NCI-H2227 treated with DMSO at 0.1 percent for 48 hours (cell line): ENCODE measurements at regions not wholly inside any gene's neighbourhood (a gene's known extent, or its start where the extent isn't known, plus 50 kb on each side); places are given as distances from the start of the nearest gene placed in this dataset.
"Not testable (repeated sequence)": the region's sequence is repeated elsewhere in the genome, so short reads cannot be mapped to it uniquely, and the experiment has no call there.

ENCODE experiments used
- DNase-seq: peaks from one replicate; lab custom pipeline; 2025; lab: John Stamatoyannopoulos, UW

DNA sequence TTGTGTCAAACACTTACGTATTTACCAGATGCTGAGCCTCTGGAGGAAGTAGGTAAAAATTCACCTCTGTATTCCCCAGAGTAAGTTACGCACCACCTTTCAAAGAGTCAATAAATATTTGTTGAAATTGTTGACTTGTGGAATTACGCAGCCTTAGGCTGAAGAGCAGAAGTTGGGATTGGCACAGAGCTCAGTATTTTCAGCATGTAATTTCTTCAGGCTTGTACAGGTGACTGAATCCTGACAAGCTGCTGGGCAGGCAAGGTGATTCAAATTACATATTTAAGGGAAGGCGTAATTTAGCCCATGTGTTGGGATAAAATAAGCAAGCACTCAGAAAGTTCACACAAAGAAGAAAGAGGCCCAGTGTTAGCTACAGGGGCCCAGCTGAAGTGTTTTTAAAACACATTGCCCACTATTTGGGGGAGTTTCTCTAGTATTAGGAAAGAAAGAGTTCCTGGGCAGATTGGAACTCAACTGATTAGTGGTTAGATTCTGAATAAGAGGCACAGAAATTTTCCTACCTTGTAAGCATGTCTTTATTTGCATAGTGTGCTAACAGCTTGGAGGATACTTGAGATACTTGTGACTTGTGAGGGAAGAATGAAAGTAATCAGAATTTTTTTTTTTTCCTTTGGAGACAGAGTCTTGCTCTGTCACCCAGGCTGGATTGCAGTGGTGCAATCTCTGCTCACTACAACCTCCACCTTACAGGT lies 165.3 kb upstream of the FBXL7 start:
- DNase-seq = no peak

- DNase-seq = no peak
Observed at GRCh38 chr5:15333091-15333490, 166.9 kb upstream of the FBXL7 start.

- no peak for DNase-seq
Observed at GRCh38 chr5:15326932-15327331, 173.0 kb upstream of the FBXL7 start.

- no peak for DNase-seq
Observed at GRCh38 chr5:15326471-15326870, 173.5 kb upstream of the FBXL7 start.

- DNase-seq = no peak
Observed at GRCh38 chr5:15322421-15322820, 177.6 kb upstream of the FBXL7 start.

DNA sequence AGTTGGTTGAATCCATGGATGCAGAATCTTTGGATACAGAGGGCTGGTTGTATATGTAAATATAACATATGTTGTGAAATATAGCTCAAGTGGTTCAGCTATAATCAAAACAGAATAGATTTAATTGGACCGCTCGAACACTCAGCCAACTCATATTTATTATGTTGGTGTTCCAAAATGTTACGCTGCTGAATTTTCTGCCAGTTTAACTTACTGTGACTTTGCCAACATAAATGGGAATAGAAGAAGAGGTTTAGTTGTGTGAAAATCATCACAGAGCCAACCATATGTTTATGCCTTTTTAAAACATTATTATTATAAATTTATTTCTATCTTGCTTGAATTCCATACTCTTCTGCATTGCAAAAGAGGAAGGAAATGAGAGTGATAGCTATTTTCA lies 178.2 kb upstream of the FBXL7 start:
- no peak for DNase-seq

DNA sequence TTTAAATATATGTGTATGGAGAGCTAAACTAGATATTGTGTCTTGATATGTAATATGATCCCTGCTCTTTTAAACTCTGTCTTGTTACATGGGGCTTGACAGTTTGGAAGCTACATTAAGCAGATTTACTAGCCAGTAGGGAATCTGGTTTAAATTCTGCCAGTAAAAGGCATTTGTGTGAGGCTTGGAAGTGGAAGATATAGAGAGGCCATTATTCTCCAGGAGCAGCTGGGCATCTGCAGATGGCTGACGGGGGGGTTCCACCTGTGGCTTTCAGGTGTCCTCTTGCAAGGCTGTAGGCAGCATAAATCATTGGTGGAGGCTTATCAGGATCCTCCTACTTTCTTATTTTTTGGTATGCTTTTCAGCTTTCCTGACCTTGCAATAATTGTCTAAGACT lies 179.1 kb upstream of the FBXL7 start:
- no peak for DNase-seq

DNA sequence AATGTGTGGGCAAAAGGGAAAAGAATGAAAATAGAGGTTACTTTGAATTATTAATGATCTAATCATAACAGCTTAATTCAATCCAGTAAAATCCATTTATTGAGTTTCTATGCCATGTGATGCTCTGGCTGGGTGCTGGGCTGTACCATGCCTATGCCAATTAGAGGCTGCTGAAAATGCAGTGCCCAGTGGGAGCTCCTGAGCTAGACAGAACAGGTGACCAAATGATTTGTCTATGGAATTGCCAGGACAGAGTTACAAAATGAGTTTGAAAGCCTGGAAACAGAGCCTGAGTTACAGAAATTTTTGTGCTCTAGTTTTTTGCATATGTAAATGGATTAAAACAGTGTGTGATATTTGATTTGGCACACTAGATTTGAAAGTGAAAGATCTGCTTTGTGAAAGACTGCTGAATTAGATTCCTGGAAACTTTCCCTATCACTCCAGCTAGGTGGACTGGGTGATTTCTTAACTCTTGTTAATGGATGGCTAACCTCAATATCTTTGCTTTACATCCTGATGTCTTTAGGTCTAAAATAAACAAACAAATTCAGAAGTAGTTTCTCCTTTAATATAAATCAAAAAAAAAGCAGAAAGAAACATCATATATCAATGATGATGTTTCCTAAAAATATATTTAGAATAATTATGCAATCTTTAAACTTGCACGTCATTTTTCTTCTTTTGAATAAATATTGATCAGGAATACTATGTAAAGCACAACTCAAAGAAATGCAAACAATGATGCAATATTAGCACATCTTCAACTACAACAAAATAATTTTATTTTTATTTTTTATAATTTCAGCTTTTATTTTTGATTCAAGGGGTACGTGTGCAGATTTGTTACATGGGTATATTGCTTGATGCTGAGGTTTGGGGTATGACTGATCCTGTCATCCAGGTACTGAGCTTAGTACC lies 194.8 kb upstream of the FBXL7 start:
- no peak for DNase-seq

GRCh38 chr5:15304066-15304731 lies 195.8 kb upstream of the FBXL7 start:
- DNase-seq = no peak

- DNase-seq = no peak
Observed at GRCh38 chr5:15300141-15300540, 199.8 kb upstream of the FBXL7 start.

- no peak for DNase-seq
Observed at GRCh38 chr5:15290953-15291352, 209.0 kb upstream of the FBXL7 start.

GRCh38 chr5:15286650-15287049 lies 213.3 kb upstream of the FBXL7 start:
- no peak for DNase-seq

GRCh38 chr5:15285901-15286583 lies 213.9 kb upstream of the FBXL7 start:
- no peak for DNase-seq

DNA sequence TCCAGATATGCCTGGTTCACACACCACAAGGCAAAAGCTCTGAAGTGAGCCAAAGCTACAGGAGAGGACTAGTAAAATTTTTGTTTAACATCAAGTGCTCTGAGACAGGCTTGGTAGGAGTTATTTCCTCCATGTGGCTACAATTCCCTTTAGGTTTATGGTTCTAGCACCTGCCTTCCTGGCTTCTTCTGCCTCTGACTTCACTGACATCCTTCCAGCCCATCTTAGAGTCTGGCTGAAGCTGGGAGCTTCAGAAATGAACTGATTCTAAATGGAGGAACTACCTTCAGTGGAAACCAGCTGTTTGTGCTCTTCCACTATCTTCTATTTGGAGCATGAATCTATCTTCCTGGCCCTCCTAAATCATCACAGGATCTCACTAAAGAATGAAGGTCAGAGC lies 215.3 kb upstream of the FBXL7 start:
- DNase-seq = no peak

DNA sequence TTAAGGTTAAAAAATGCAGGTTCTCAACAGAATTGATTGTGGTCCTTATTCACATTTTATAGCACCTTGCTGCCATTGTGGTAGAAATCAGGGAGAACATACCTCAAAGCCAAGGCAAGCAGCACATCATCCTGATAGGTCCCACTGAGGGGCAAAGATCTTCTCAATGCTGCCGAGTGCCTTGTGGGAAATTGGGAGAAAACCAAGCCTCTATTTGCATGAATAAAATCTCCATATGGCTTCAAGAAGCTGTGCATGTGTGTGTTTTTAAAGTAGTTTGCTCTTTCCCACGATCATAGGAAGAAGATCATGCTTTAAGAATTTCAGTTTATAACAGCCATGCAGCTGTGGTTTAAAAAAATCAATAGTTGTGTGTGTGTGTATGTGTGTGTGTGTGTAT lies 216.9 kb upstream of the FBXL7 start:
- no peak for DNase-seq

GRCh38 chr5:15282611-15283010 lies 217.4 kb upstream of the FBXL7 start:
- no peak for DNase-seq

GRCh38 chr5:15271596-15271995 lies 228.4 kb upstream of the FBXL7 start:
- not testable (repeated sequence) for DNase-seq

DNA sequence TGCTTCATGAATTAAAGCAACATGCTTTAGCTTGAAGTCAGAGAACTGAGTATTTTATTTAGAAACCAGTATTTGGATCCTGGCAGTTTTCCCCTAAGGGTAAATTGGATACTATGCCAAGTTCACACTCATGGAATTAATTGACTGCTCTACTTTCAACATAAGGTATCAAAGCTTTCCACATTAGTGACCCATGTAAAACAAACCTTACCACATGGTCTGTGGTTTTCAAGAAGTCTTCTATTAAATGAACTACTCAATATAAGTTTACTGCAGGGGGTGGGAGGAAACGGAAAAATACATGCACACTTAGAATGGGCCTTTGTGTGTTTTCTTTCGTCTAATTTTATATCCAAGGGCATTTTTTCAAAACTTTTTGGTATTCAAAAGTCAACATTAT lies 232.0 kb upstream of the FBXL7 start:
- DNase-seq = no peak

DNA sequence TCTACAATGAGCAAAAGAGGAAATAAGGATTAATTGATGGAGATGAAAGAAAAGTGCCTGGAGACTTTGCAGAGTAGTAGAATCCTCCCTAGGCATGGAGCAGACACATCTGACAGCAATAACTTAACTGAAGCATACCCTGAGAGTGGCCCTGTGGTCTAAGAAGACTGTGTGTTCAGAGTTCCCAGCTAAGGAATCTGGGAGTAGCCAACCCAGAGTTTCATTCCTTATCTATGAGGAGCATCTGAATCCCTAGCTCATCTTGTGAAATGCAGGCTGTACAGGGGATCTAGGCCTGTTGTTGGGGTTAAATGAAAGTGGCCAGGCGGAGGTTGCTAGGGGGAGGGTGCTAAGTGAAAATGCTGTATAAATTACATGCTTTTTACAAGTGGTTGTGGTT lies 233.1 kb upstream of the FBXL7 start:
- no peak for DNase-seq

- no peak for DNase-seq
Observed at GRCh38 chr5:15266229-15266628, 233.8 kb upstream of the FBXL7 start.

DNA sequence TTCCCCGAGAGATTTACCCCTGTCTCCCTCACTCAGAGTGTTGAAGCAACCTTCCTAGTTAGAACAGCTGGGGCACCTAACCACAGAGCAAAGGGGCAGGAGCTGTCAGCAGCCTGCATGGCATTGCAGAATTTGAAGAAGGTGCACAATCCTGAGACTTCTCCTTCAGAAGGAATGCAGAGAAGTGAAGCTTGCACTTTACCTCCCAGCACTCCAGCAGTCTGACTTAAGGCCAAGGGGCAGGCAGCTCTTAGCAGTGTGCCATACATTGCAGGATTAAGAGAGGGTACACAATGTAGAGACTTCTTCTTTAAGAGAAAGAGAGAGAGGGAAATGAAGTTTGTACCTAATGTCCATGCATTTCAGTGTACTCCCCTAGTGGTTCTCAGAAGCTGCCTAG lies 236.0 kb upstream of the FBXL7 start:
- no peak for DNase-seq

GRCh38 chr5:15263406-15263805 lies 236.6 kb upstream of the FBXL7 start:
- no peak for DNase-seq
